Liver (tissue), 8 donors: ENCODE measurements at regions not wholly inside any gene's neighbourhood (a gene's known extent, or its start where the extent isn't known, plus 50 kb on each side); places are given as distances from the start of the nearest gene placed in this dataset.

Experiments
- DNase-seq: peaks from one replicate; pipeline ENCODE4 v3.0.0-alpha.2; 2017; ENCODE audit warnings: low spot score
- H3K27ac ChIP-seq, 2 donors: one replicate each; pipeline ENCODE4 v1.7.0; 2013; ENCODE audit warnings: inconsistent platforms in 2 of 2, low read length in 2 of 2, control low read depth in 1 of 2, low read depth in 1 of 2, mild to moderate bottlenecking in 1 of 2
- H3K27me3 ChIP-seq, 4 donors: one replicate each; pipeline versions ENCODE4 v1.6.1 to v1.7.0; 2013; ENCODE audit warnings: low read length in 3 of 4, inconsistent platforms in 1 of 4, mild to moderate bottlenecking in 1 of 4, moderate library complexity in 1 of 4; ENCODE audit not compliant: control insufficient read depth in 4 of 4, insufficient read depth in 4 of 4
- H3K36me3 ChIP-seq, 4 donors: one replicate each; pipeline versions ENCODE4 v1.6.1 to v1.7.0; 2013; ENCODE audit warnings: low read length in 3 of 4, mild to moderate bottlenecking in 3 of 4, low read depth in 1 of 4, moderate library complexity in 1 of 4; ENCODE audit not compliant: control insufficient read depth in 4 of 4, insufficient read depth in 3 of 4
- H3K4me1 ChIP-seq, 4 donors: one replicate each; pipeline versions ENCODE4 v1.6.1 to v1.7.0; 2013; ENCODE audit warnings: low read length in 3 of 4, mild to moderate bottlenecking in 3 of 4, moderate library complexity in 1 of 4; ENCODE audit not compliant: control insufficient read depth in 4 of 4, insufficient read depth in 4 of 4
- H3K4me3 ChIP-seq, 3 donors: one replicate each; pipeline versions ENCODE4 v1.6.1 to v1.7.0; 2013; ENCODE audit warnings: low read length in 3 of 3, control low read depth in 1 of 3, low read depth in 1 of 3, mild to moderate bottlenecking in 1 of 3
- H3K9ac ChIP-seq, 2 donors: one replicate each; pipeline ENCODE4 v1.7.0; 2013; ENCODE audit warnings: low read length in 2 of 2, mild to moderate bottlenecking in 2 of 2, moderate library complexity in 2 of 2, control low read depth in 1 of 2, low read depth in 1 of 2
- H3K9me3 ChIP-seq, 4 donors: one replicate each; pipeline versions ENCODE4 v1.6.1 to v1.7.0; 2013; ENCODE audit warnings: low read length in 3 of 4; ENCODE audit not compliant: control insufficient read depth in 4 of 4
- EGR1 ChIP-seq, 2 donors: IDR thresholded peaks; 2 replicates each; pipeline ENCODE4 v1.6.1; 2016 to 2018; ENCODE audit warnings: antibody characterized with exemption in 2 of 2, low read depth in 2 of 2
- FOXA1 ChIP-seq: IDR thresholded peaks from 2 replicates; pipeline ENCODE4 v1.6.1; 2016; ENCODE audit warnings: antibody characterized with exemption
- FOXA2 ChIP-seq: IDR thresholded peaks from 2 replicates; pipeline ENCODE4 v1.6.1; 2016; ENCODE audit warnings: antibody characterized with exemption
- GABPA ChIP-seq, 2 donors: IDR thresholded peaks in 1 of 2; conservative IDR thresholded peaks in 1 of 2; 2 replicates each; pipeline ENCODE4 v1.6.1; 2016; ENCODE audit warnings: antibody characterized with exemption in 2 of 2, mild to moderate bottlenecking in 1 of 2, moderate library complexity in 1 of 2
- HNF4A ChIP-seq, 2 donors: conservative IDR thresholded peaks; 2 replicates each; pipeline ENCODE4 v1.6.1; 2016; ENCODE audit warnings: antibody characterized with exemption in 2 of 2, mild to moderate bottlenecking in 2 of 2
- HNF4G ChIP-seq: IDR thresholded peaks from 2 replicates; pipeline ENCODE4 v1.6.1; 2016; ENCODE audit warnings: antibody characterized with exemption
- NR2F2 ChIP-seq: IDR thresholded peaks from 2 replicates; pipeline ENCODE4 v1.6.1; 2016; ENCODE audit warnings: antibody characterized with exemption
- RAD21 ChIP-seq, 2 donors: IDR thresholded peaks; 2 replicates each; pipeline ENCODE4 v1.6.1; 2016; ENCODE audit warnings: antibody characterized with exemption in 2 of 2, mild to moderate bottlenecking in 2 of 2
- RXRA ChIP-seq, 2 donors: IDR thresholded peaks; 2 replicates each; pipeline ENCODE4 v1.6.1; 2017 to 2018; ENCODE audit warnings: antibody characterized with exemption in 2 of 2, mild to moderate bottlenecking in 1 of 2
- SP1 ChIP-seq: IDR thresholded peaks from 2 replicates; pipeline ENCODE4 v1.6.1; 2018; ENCODE audit warnings: antibody characterized with exemption, mild to moderate bottlenecking
- TAF1 ChIP-seq: conservative IDR thresholded peaks from 2 replicates; pipeline ENCODE4 v1.6.1; 2016; ENCODE audit warnings: antibody characterized with exemption, mild to moderate bottlenecking
- YY1 ChIP-seq: IDR thresholded peaks from 2 replicates; pipeline ENCODE4 v1.6.1; 2016; ENCODE audit warnings: antibody characterized with exemption, mild to moderate bottlenecking
- WGBS: extraction: QIAGEN DNeasy Blood & Tissue Kit; methylation state at CpG from one replicate; pipeline ENCODE4 v1.1.7; 2013; 5-methylcytosine and 5-hydroxymethylcytosine counted together
- TF ChIP-seq, protein P1 (sequence below): IDR thresholded peaks from 2 replicates; pipeline ENCODE4 v1.6.1; 2016; ENCODE audit warnings: antibody characterized with exemption
- TF ChIP-seq, protein P2 (sequence below): fragments of 150-350 bp; IDR thresholded peaks from 2 replicates; pipeline ENCODE4 v1.5.1; 2017; ENCODE audit warnings: improper control_type of control experiment, low read depth, low read length; ENCODE audit not compliant: missing input control
- TF ChIP-seq, protein P3 (sequence below): IDR thresholded peaks from 2 replicates; pipeline ENCODE4 v1.6.1; 2016; ENCODE audit warnings: antibody characterized with exemption
- TF ChIP-seq, protein P4 (sequence below): IDR thresholded peaks from 2 replicates; pipeline ENCODE4 v1.6.1; 2016; ENCODE audit warnings: antibody characterized with exemption, mild to moderate bottlenecking
- TF ChIP-seq, protein P5 (sequence below): IDR thresholded peaks from 2 replicates; pipeline ENCODE4 v1.6.1; 2016; ENCODE audit warnings: antibody characterized with exemption
- donor health status: healthy.
- donor health status: healthy.
- donor health status: healthy.
- donor health status: healthy.
- donor health status: healthy.

DNA sequence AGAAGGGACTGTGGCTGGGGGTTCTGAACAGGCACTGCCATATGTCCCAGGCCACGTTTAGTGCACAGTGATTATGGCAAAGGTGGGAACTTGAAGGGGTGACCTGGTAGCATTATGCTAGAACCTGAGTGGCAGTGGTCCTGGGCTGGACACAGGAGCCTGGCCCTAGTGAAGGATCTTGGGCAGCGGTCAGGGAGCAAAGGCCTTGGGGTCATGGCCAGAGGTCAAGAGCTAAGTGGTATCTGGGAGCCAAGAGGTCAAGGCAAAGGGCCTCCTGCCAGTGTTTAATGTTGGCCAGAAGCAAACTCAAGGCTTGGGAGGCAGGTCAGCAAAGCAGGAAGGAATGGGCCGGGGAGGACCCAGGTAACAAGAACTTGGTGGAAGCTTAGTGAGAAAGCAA, 254.5 kb downstream of the CDH26 start (continued):
- TF ChIP-seq EGR1 (IDR thresholded peaks at IDR 0.05; ENCODE audit: low read depth in 2 of 2) (no peak), TAF1 (no peak), FOXA2 (no peak), NR2F2 (no peak), YY1 (no peak), GABPA (IDR thresholded peaks at IDR 0.05 in 1 of 2, conservative IDR thresholded peaks at IDR 0.05 in 1 of 2) (no peak), RAD21 (IDR thresholded peaks at IDR 0.05) (no peak), HNF4G (no peak)

DNA sequence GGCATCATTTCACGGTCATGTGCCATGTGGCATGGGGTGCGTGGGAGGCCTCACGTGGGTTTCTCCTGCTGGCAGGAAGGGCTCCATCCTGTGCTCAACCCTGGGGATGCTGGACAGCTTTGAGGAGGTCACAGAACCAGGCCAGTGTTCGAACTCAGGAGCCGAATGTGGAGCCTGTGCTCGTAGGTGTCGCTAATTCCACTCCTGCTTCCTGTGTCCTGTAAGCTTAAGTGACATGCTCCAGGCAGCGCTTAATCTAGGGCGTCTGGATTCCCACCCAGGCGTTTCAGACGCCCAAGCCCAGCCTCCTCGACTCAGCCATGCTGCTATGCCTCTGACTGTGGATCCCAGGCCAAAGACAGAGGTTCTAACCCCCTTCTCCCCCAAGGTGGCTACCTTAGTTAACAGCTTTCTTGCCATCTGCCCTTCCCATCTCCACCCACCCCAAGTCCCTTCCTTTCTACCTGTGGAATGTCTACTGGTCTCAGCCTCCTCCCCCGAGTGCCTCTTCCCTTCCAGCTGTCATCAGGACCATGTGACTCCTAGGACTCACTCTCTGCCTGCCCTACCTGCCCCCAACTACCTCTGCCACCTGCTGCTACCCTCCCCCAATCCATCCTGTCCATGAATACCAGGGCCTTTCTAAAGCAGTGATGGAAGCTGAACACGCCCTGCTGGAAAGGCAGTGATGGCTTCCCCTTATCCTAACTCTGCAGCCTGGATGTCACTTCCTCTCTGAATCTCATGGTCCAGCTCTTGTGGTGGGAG, 255.1 kb downstream of the CDH26 start:
- H3K4me3 ChIP-seq: no peak overlapping the region
- TF ChIP-seq FOXA1 (no peak), RAD21 (IDR thresholded peaks at IDR 0.05) (no peak), TAF1 (no peak), YY1 (no peak), HNF4A (conservative IDR thresholded peaks at IDR 0.05) (no peak), SP1 (no peak), EGR1 (IDR thresholded peaks at IDR 0.05; ENCODE audit: low read depth in 2 of 2) (no peak), GABPA (IDR thresholded peaks at IDR 0.05 in 1 of 2, conservative IDR thresholded peaks at IDR 0.05 in 1 of 2) (no peak), FOXA2 (no peak), RXRA (IDR thresholded peaks at IDR 0.05) (no peak)
- TF ChIP-seq, protein P1, sequence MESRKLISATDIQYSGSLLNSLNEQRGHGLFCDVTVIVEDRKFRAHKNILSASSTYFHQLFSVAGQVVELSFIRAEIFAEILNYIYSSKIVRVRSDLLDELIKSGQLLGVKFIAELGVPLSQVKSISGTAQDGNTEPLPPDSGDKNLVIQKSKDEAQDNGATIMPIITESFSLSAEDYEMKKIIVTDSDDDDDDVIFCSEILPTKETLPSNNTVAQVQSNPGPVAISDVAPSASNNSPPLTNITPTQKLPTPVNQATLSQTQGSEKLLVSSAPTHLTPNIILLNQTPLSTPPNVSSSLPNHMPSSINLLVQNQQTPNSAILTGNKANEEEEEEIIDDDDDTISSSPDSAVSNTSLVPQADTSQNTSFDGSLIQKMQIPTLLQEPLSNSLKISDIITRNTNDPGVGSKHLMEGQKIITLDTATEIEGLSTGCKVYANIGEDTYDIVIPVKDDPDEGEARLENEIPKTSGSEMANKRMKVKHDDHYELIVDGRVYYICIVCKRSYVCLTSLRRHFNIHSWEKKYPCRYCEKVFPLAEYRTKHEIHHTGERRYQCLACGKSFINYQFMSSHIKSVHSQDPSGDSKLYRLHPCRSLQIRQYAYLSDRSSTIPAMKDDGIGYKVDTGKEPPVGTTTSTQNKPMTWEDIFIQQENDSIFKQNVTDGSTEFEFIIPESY: no peak
- TF ChIP-seq, protein P2, sequence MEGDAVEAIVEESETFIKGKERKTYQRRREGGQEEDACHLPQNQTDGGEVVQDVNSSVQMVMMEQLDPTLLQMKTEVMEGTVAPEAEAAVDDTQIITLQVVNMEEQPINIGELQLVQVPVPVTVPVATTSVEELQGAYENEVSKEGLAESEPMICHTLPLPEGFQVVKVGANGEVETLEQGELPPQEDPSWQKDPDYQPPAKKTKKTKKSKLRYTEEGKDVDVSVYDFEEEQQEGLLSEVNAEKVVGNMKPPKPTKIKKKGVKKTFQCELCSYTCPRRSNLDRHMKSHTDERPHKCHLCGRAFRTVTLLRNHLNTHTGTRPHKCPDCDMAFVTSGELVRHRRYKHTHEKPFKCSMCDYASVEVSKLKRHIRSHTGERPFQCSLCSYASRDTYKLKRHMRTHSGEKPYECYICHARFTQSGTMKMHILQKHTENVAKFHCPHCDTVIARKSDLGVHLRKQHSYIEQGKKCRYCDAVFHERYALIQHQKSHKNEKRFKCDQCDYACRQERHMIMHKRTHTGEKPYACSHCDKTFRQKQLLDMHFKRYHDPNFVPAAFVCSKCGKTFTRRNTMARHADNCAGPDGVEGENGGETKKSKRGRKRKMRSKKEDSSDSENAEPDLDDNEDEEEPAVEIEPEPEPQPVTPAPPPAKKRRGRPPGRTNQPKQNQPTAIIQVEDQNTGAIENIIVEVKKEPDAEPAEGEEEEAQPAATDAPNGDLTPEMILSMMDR: no peak
- TF ChIP-seq, protein P3, sequence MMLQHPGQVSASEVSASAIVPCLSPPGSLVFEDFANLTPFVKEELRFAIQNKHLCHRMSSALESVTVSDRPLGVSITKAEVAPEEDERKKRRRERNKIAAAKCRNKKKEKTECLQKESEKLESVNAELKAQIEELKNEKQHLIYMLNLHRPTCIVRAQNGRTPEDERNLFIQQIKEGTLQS: no peak
- TF ChIP-seq, protein P4, sequence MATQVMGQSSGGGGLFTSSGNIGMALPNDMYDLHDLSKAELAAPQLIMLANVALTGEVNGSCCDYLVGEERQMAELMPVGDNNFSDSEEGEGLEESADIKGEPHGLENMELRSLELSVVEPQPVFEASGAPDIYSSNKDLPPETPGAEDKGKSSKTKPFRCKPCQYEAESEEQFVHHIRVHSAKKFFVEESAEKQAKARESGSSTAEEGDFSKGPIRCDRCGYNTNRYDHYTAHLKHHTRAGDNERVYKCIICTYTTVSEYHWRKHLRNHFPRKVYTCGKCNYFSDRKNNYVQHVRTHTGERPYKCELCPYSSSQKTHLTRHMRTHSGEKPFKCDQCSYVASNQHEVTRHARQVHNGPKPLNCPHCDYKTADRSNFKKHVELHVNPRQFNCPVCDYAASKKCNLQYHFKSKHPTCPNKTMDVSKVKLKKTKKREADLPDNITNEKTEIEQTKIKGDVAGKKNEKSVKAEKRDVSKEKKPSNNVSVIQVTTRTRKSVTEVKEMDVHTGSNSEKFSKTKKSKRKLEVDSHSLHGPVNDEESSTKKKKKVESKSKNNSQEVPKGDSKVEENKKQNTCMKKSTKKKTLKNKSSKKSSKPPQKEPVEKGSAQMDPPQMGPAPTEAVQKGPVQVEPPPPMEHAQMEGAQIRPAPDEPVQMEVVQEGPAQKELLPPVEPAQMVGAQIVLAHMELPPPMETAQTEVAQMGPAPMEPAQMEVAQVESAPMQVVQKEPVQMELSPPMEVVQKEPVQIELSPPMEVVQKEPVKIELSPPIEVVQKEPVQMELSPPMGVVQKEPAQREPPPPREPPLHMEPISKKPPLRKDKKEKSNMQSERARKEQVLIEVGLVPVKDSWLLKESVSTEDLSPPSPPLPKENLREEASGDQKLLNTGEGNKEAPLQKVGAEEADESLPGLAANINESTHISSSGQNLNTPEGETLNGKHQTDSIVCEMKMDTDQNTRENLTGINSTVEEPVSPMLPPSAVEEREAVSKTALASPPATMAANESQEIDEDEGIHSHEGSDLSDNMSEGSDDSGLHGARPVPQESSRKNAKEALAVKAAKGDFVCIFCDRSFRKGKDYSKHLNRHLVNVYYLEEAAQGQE: no peak
- TF ChIP-seq, protein P5, sequence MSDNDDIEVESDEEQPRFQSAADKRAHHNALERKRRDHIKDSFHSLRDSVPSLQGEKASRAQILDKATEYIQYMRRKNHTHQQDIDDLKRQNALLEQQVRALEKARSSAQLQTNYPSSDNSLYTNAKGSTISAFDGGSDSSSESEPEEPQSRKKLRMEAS: no peak
- H3K9ac ChIP-seq: no peak overlapping the region
- no peaks in the 10 kb centered on the region for H3K9me3 ChIP-seq
- 86% methylated on average over 14 of the region's 14 CpGs for WGBS
- no peak for DNase-seq
- no peaks in the 10 kb centered on the region for H3K4me1 ChIP-seq
- peaks cover 0 to 5% (median 2%) of the 10 kb centered on the region in 4 donors for H3K27me3 ChIP-seq
- H3K36me3 ChIP-seq: no peaks in the 10 kb centered on the region
- no peak overlapping the region for H3K27ac ChIP-seq
